HepG2 (cell line): ENCODE measurements at regions not wholly inside any gene's neighbourhood (a gene's known extent, or its start where the extent isn't known, plus 50 kb on each side); places are given as distances from the start of the nearest gene placed in this dataset.

Source experiments
- ATAC-seq: fragments of 200-7000 bp; cut with Tn5 transposase; 3 replicates; pipeline ENCODE4 v1.9.1; 2020; ENCODE audit warnings: mild to moderate bottlenecking, moderate library complexity
- BruUV-seq: library from RNA; stranded (reverse); fragments of 400-500 nt; replicated peaks from 2 replicates; lab custom pipeline; 2021; lab: Mats Ljungman, UMichigan
- CTCF ChIA-PET: fragments of 300-600 bp; formaldehyde crosslinking; extraction: SDS; loops from one replicate; lab custom pipeline; 2021; ENCODE audit warnings: low total read pairs, inconsistent platforms, low intra/inter-chr PET ratio; lab: Yijun Ruan, JAX
- POLR2A ChIA-PET: fragments of 350-600 bp; sonication (Branson Sonifier 250); formaldehyde crosslinking; loops from one replicate; lab custom pipeline; 2020; ENCODE audit warnings: antibody characterized with exemption, inconsistent platforms; lab: Yijun Ruan, JAX
- DNase-seq: peaks from one replicate; pipeline ENCODE4 v3.0.0-alpha.2; 2015; ENCODE audit warnings: low spot score
- FAIRE-seq: peaks from 3 replicates; lab custom pipeline; 2011; peaks lifted over from hg19 to GRCh38; lab: Jason Lieb, UNC
- H2AFZ ChIP-seq: one replicate; pipeline ENCODE4 v1.6.1; 2011; ENCODE audit warnings: low read length, inconsistent platforms
- H3K27ac ChIP-seq: fragments of 300-600 bp; 3 replicates; pipeline ENCODE4 v1.8.0; 2011; ENCODE audit warnings: mixed run types, mild to moderate bottlenecking, mixed read lengths, low read length, inconsistent platforms; ENCODE audit not compliant: insufficient read depth; ENCODE audit errors: extremely low read length
- H3K27me3 ChIP-seq, 2 experiments: fragments of 200-600 bp in 1 of 2; 2 replicates in 1 of 2; 3 replicates in 1 of 2; pipeline versions ENCODE4 v1.6.0 to v1.8.0; 2011; ENCODE audit warnings: low read length in 2 of 2, mild to moderate bottlenecking in 2 of 2, moderate library complexity in 2 of 2, inconsistent platforms in 1 of 2; ENCODE audit not compliant: insufficient read depth in 2 of 2, control insufficient read depth in 1 of 2
- H3K36me3 ChIP-seq, 2 experiments: fragments of 200-600 bp in 1 of 2; replicated peaks in 1 of 2; 2 replicates in 1 of 2; 3 replicates in 1 of 2; pipeline versions ENCODE4 v1.5.1 to v1.8.0; 2011; ENCODE audit warnings: low read length in 2 of 2, inconsistent platforms in 1 of 2; ENCODE audit not compliant: insufficient read depth in 2 of 2, control insufficient read depth in 1 of 2
- H3K4me1 ChIP-seq: 2 replicates; pipeline ENCODE4 v1.5.1; 2012; ENCODE audit warnings: low read length, inconsistent platforms; ENCODE audit not compliant: insufficient read depth
- H3K4me2 ChIP-seq: 2 replicates; pipeline ENCODE4 v1.6.0; 2011; ENCODE audit warnings: low read depth, low read length, inconsistent platforms
- H3K4me3 ChIP-seq, 3 experiments: fragments of 200-600 bp in 1 of 3; sonication (generic), shearing (Covaris generic) in 1 of 3; replicated peaks in 1 of 3; 2 replicates each; pipeline ENCODE4 v1.5.1; 2011 to 2016; ENCODE audit warnings: low read length in 3 of 3, inconsistent platforms in 2 of 3, low read depth in 2 of 3, mild to moderate bottlenecking in 2 of 3, control low read depth in 1 of 3, mixed read lengths in 1 of 3; ENCODE audit not compliant: insufficient read depth in 1 of 3
- H3K79me2 ChIP-seq: one replicate; pipeline ENCODE4 v1.6.1; 2011; ENCODE audit warnings: low read length, inconsistent platforms; ENCODE audit not compliant: insufficient read depth
- H3K9ac ChIP-seq: 2 replicates; pipeline ENCODE4 v1.6.0; 2011; ENCODE audit warnings: mild to moderate bottlenecking, low read depth, low read length, inconsistent platforms; ENCODE audit not compliant: insufficient read depth
- H3K9me3 ChIP-seq: 2 replicates; pipeline ENCODE4 v1.5.1; 2012; ENCODE audit warnings: mild to moderate bottlenecking, low read length
- H4K20me1 ChIP-seq: 2 replicates; pipeline ENCODE4 v1.6.0; 2011; ENCODE audit warnings: inconsistent platforms, mild to moderate bottlenecking, low read length, moderate library complexity; ENCODE audit not compliant: insufficient read depth
- ATRX ChIP-seq: sonication (generic); formaldehyde crosslinking; IDR thresholded peaks from 2 replicates; pipeline ENCODE4 v1.4.0; 2020; ENCODE audit warnings: missing genetic modification reagents, borderline replicate concordance
- FOXP1 ChIP-seq, 2 experiments: fragments of 450-650 bp in 1 of 2; IDR thresholded peaks; 2 replicates each; pipeline ENCODE4 v1.6.1; 2017 to 2018; ENCODE audit warnings: antibody characterized with exemption in 1 of 2
- HDAC6 ChIP-seq: fragments of 200-600 bp; sonication (generic); IDR thresholded peaks from 2 replicates; pipeline ENCODE4 v1.7.0; 2017; ENCODE audit warnings: mild to moderate bottlenecking, antibody characterized with exemption, low read length, low read depth
- NCOR1 ChIP-seq: fragments of 200-600 bp; sonication (generic); IDR thresholded peaks from 2 replicates; pipeline ENCODE4 v1.7.0; 2017; ENCODE audit warnings: antibody characterized with exemption, low read length, borderline replicate concordance
- NFIC ChIP-seq: IDR thresholded peaks from 2 replicates; pipeline ENCODE4 v1.6.1; 2012; ENCODE audit warnings: mild to moderate bottlenecking, low read length, inconsistent platforms
- PRPF4 ChIP-seq: fragments of 200-400 bp; formaldehyde crosslinking; IDR thresholded peaks from 2 replicates; pipeline ENCODE4 v1.6.1; 2016; ENCODE audit warnings: low read length, low read depth; ENCODE audit not compliant: poor library complexity, severe bottlenecking
- RFX5 ChIP-seq: IDR thresholded peaks from 2 replicates; pipeline ENCODE4 v1.6.1; 2011; ENCODE audit warnings: low read depth, low read length, improper control_type of control experiment
- RXRB ChIP-seq: IDR thresholded peaks from 2 replicates; pipeline ENCODE4 v1.6.1; 2016; ENCODE audit warnings: borderline replicate concordance, missing genetic modification reagents, missing compliant biosample characterization
- TOE1 ChIP-seq: sonication (generic); formaldehyde crosslinking; IDR thresholded peaks from 2 replicates; pipeline ENCODE4 v1.4.0; 2020; ENCODE audit warnings: mild to moderate bottlenecking, missing genetic modification reagents
- TSC22D2 ChIP-seq: sonication (generic); formaldehyde crosslinking; IDR thresholded peaks from 2 replicates; pipeline ENCODE4 v1.5.1; 2020; ENCODE audit warnings: missing genetic modification reagents, mild to moderate bottlenecking, borderline replicate concordance
- ZFP36L1 ChIP-seq: sonication (generic); formaldehyde crosslinking; IDR thresholded peaks from 2 replicates; pipeline ENCODE4 v1.8.0; 2022; ENCODE audit warnings: mild to moderate bottlenecking, missing genetic modification reagents, moderate library complexity
- ZNF572 ChIP-seq: sonication (generic); formaldehyde crosslinking; IDR thresholded peaks from 2 replicates; pipeline ENCODE4 v1.5.1; 2020; ENCODE audit warnings: mild to moderate bottlenecking, missing genetic modification reagents
- ZNF670 ChIP-seq: sonication (generic); formaldehyde crosslinking; IDR thresholded peaks from 2 replicates; pipeline ENCODE4 v1.8.0; 2022; ENCODE audit warnings: mild to moderate bottlenecking, missing genetic modification reagents, borderline replicate concordance
- WGBS: methylation state at CpG from one replicate; pipeline ENCODE4 v1.1.6; 2017; ENCODE audit warnings: low lambda C conversion rate; 5-methylcytosine and 5-hydroxymethylcytosine counted together
- in situ Hi-C: cut with HindIII; loops from 2 replicates; pipeline ENCODE4 v1.10.0; 2017; ENCODE audit warnings: low pct_unique_long_range_greater_than_20kb; ENCODE audit not compliant: extremely low pct_ligation_motif_present
- intact Hi-C: fragments of 100-400 bp; cut with micrococcal nuclease; formaldehyde crosslinking; loops from one replicate; pipeline ENCODE4 v1.10.0; 2022; ENCODE audit not compliant: unreplicated experiment
- TF ChIP-seq, protein P1 (sequence below): sonication (generic); formaldehyde crosslinking; conservative IDR thresholded peaks from 2 replicates; pipeline ENCODE4 v1.8.0; 2022; ENCODE audit warnings: missing genetic modification reagents

DNA sequence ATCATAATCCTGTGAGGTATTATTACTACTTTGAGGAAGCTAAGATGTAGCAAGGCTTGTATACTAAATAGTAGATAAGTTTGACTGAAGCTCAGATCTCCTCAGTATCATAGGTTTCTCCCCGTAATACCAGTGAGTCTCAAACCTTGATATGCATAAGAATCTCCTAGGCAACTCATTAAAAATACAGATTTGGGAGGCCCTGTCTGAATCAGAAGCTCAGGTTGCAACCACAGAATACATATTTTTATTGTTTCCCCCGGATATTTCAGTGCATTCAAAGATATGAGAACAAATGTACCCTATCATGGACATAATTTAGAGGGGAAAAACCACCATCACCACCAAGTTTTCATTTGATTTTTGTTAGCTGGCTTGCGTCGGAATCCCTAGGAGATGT lies 242.1 kb upstream of the C2CD4B start:
- no peak for DNase-seq
- TF ChIP-seq NFIC (no peak), RFX5 (no peak), PRPF4 (no peak), HDAC6 (no peak), NCOR1 (no peak), RXRB (CRISPR knock-in tag) (no peak)
- TF ChIP-seq, protein P1, sequence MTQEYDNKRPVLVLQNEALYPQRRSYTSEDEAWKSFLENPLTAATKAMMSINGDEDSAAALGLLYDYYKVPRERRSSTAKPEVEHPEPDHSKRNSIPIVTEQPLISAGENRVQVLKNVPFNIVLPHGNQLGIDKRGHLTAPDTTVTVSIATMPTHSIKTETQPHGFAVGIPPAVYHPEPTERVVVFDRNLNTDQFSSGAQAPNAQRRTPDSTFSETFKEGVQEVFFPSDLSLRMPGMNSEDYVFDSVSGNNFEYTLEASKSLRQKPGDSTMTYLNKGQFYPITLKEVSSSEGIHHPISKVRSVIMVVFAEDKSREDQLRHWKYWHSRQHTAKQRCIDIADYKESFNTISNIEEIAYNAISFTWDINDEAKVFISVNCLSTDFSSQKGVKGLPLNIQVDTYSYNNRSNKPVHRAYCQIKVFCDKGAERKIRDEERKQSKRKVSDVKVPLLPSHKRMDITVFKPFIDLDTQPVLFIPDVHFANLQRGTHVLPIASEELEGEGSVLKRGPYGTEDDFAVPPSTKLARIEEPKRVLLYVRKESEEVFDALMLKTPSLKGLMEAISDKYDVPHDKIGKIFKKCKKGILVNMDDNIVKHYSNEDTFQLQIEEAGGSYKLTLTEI (CRISPR knock-in tag), result no peak
- TF ChIP-seq, all 625 proteins: peak for 0
- Histone ChIP-seq H3K79me2 (no peaks in the 10 kb centered on the region), H3K4me2 (no peak overlapping the region), H3K4me1 (peaks cover 6% of the 10 kb centered on the region), H3K36me3 (no peaks in the 10 kb centered on the region), H4K20me1 (no peaks in the 10 kb centered on the region), H3K9me3 (no peaks in the 10 kb centered on the region), H2AFZ (no peak overlapping the region), H3K4me3 (no peak overlapping the region), H3K27ac (no peak overlapping the region), H3K9ac (no peak overlapping the region), H3K27me3 (no peaks in the 10 kb centered on the region)
- in situ Hi-C loops (no loop called here), intact Hi-C loops (no loop called here)
- FAIRE-seq (no peak), ATAC-seq (no peak)
- ChIA-PET CTCF (no interaction called here), POLR2A (no interaction called here)
- BruUV-seq, result no TSS peak
- WGBS, result 91% methylated on average over 4 of the region's 4 CpGs

DNA sequence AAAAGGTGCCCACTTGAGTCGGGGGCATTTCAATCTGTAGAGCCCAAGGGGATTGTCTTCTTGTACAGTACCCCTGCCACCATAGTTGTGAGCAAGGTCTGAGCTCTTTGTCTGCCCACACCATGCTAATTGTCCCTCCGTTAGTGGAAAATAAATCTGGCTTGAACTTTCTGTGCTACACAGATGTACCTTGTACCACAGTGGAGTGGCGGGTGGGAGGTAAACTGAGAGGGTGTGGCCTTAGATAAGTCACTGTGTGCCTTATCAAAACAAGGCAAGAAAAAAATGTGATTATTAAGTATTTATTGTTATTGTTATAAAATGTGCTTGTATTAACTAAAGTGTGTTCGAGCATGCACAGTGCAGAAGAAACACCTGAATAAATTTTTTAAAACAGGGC lies 242.9 kb upstream of the C2CD4B start:
- ATAC-seq (no peak), FAIRE-seq (no peak), DNase-seq (no peak)
- H2AFZ ChIP-seq, result no peak overlapping the region
- no peak overlapping the region for H3K9ac ChIP-seq
- H3K4me3 ChIP-seq, result no peak overlapping the region
- H3K9me3 ChIP-seq, result no peaks in the 10 kb centered on the region
- ChIA-PET POLR2A (no interaction called here), CTCF (no interaction called here)
- no peaks in the 10 kb centered on the region for H3K36me3 ChIP-seq
- intact Hi-C loops (no loop called here), in situ Hi-C loops (no loop called here)
- no TSS peak for BruUV-seq
- WGBS, result 89% methylated on average over 4 of the region's 4 CpGs
- no peaks in the 10 kb centered on the region for H3K27me3 ChIP-seq
- H3K79me2 ChIP-seq, result no peaks in the 10 kb centered on the region
- H3K4me1 ChIP-seq, result peaks cover 6% of the 10 kb centered on the region
- no peak overlapping the region for H3K27ac ChIP-seq
- H3K4me2 ChIP-seq, result no peak overlapping the region
- no peak for TF ChIP-seq TSC22D2 (CRISPR knock-in tag)
- no peak for TF ChIP-seq FOXP1 (IDR thresholded peaks at IDR 0.05)
- 0 out of 2 replicates have a peak, but pooled peaks have one; percentile 12 for TF ChIP-seq FOXP1 (CRISPR knock-in tag; IDR thresholded peaks at IDR 0.05)
- TF ChIP-seq ZNF670 (CRISPR knock-in tag), result no peak
- TF ChIP-seq ZNF572 (CRISPR knock-in tag), result no peak
- TF ChIP-seq ZFP36L1 (CRISPR knock-in tag), result no peak
- no peak for TF ChIP-seq ATRX (CRISPR knock-in tag)
- TF ChIP-seq TOE1 (CRISPR knock-in tag), result no peak
- no peaks in the 10 kb centered on the region for H4K20me1 ChIP-seq
